HFF-Myc (cell line): ENCODE measurements at regions not wholly inside any gene's neighbourhood (a gene's known extent, or its start where the extent isn't known, plus 50 kb on each side); places are given as distances from the start of the nearest gene placed in this dataset.

ENCODE experiments used
- DNase-seq: peaks from one replicate; pipeline ENCODE4 v3.0.0-alpha.2; 2011; ENCODE audit warnings: low read depth; ENCODE audit errors: extremely low read depth
- H3K4me3 ChIP-seq: replicated peaks from 2 replicates; pipeline ENCODE4 v1.5.1; 2011; ENCODE audit warnings: low read depth, mild to moderate bottlenecking, control low read depth, low read length
- TF ChIP-seq, protein P1 (sequence below): IDR thresholded peaks from 2 replicates; pipeline ENCODE4 v1.5.1; 2012; ENCODE audit warnings: mild to moderate bottlenecking, low read depth, low read length, control low read depth; ENCODE audit errors: missing control alignments

DNA sequence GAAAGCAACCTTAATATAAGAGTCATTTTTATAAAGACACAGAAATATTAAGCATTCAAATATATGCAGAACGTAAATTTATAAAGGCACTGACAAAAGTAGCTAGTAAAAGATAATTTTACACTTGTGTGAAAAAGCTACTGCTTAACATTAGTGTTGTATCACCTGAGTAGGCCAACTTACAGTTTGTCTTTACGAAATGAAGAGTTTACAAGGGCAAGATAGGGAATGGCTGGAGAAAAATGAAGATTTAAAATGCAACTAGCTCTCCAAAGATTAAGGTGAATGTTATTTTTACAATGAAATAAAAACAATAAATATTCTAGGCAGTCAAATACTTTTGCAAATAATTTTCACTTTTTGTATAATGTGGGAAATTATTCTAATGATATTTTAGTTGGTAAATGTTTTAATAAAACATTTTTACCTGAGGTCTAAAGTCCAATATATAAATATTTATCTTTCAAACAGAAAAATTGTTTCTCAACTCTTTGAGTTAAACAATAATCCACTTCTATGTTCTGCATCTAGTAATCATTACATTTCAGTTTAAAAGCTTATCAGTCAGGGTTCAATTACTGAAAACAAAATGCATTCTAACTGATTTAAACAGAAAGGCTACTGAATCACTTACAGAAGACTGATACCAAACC is 382.6 kb downstream of the IPMK start:
- DNase-seq: no peak
- no peak overlapping the region for H3K4me3 ChIP-seq
- TF ChIP-seq, protein P1, sequence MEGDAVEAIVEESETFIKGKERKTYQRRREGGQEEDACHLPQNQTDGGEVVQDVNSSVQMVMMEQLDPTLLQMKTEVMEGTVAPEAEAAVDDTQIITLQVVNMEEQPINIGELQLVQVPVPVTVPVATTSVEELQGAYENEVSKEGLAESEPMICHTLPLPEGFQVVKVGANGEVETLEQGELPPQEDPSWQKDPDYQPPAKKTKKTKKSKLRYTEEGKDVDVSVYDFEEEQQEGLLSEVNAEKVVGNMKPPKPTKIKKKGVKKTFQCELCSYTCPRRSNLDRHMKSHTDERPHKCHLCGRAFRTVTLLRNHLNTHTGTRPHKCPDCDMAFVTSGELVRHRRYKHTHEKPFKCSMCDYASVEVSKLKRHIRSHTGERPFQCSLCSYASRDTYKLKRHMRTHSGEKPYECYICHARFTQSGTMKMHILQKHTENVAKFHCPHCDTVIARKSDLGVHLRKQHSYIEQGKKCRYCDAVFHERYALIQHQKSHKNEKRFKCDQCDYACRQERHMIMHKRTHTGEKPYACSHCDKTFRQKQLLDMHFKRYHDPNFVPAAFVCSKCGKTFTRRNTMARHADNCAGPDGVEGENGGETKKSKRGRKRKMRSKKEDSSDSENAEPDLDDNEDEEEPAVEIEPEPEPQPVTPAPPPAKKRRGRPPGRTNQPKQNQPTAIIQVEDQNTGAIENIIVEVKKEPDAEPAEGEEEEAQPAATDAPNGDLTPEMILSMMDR: no peak

DNA sequence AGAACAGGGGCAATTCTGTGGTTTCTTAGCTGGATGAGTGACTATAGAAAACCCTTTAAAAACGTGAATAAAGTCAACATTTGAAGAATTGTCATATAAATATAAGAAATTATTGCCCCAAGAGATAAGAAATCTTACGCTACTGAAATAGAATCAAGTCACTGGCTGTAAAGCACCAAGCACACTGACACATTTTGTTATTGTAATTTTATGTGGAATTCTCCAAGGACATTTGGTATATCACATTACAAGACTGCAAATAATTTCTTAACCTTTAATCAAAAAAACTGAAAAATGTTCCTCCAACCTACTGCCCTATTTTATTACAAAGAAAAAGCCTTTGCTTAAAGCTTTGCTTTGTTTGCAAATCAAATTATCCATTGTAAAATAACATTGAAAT is 383.3 kb downstream of the IPMK start:
- DNase-seq: no peak
- TF ChIP-seq, protein P1: no peak
- H3K4me3 ChIP-seq: no peak overlapping the region

DNA sequence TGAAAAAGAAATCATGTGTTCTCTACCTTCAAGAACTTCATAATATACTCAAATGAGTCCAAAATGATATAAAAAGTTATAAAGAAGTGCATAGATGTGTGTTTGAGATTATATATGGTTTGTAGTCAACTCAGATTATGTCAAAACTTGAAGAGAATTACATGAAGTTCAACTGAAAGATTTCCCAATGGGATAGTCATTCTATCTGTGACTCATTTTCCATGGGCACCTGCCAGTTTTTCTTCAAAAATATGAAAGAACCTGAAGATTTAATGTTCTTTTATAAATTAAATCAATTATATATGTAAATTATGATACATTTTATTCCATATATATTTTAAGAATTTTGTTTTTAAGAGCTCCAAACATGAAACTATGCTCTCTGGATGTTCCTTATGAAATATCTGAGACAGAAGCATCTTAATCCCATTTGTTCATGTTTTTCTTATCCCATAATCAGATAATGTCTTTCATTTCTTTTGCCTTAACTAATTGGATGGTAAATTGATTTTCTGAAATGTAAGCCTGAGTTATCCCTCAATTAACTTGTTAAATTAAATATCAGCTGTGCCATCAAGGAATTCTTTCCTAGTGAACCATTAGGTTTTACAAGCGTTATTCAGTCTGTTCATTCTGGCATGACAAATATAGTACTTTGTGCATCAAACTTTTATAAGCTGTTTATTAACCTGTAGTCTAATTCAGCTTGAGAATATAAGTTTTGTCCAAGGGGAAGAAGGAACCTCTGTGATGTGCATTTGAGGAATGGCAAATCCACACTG is 387.1 kb downstream of the IPMK start:
- TF ChIP-seq, protein P1: no peak

DNA sequence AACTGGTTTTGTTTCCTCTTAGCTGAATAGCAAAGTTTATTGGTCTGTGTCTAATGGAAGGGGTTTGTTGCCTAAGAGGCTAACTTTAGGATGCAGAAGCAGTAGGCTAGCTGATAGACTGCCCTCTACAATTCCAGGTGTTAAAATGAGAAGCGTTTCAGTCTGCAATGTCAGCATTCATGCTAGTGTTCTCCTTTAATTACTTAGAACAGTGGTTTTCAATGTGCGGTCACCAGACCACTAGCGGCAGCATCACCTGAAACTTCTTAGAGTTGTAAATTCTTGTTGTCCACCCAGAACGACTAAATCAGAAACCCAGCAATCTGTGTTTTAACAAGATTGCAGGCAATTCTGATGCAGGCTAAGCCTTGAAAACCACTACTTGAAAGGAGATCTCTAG is 392.9 kb downstream of the IPMK start:
- TF ChIP-seq, protein P1: no peak
- H3K4me3 ChIP-seq: no peak overlapping the region
- DNase-seq: no peak

More for the DNA sequence above, 387.1 kb downstream of the IPMK start:
- no peak overlapping the region for H3K4me3 ChIP-seq
- no peak for DNase-seq

DNA sequence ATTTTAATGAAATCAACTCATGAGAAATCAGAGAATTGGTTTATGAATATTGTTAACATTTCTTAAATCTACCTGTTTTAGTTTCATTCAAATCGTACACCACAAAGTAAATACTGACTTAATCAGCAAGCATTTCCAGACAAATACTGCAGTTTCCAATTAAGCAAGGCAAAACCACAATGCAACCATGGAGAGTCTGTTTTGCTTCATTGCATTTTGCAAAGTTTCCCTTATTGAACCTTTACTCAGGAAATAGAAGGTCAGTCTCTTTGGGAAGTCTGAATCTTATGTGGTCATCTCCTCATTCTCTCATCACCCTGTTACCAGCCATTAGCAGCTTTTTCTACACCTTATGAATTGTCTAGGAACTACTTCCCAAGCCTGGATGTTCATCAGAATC is 400.5 kb downstream of the IPMK start:
- H3K4me3 ChIP-seq: no peak overlapping the region
- DNase-seq: no peak
- TF ChIP-seq, protein P1: no peak

DNA sequence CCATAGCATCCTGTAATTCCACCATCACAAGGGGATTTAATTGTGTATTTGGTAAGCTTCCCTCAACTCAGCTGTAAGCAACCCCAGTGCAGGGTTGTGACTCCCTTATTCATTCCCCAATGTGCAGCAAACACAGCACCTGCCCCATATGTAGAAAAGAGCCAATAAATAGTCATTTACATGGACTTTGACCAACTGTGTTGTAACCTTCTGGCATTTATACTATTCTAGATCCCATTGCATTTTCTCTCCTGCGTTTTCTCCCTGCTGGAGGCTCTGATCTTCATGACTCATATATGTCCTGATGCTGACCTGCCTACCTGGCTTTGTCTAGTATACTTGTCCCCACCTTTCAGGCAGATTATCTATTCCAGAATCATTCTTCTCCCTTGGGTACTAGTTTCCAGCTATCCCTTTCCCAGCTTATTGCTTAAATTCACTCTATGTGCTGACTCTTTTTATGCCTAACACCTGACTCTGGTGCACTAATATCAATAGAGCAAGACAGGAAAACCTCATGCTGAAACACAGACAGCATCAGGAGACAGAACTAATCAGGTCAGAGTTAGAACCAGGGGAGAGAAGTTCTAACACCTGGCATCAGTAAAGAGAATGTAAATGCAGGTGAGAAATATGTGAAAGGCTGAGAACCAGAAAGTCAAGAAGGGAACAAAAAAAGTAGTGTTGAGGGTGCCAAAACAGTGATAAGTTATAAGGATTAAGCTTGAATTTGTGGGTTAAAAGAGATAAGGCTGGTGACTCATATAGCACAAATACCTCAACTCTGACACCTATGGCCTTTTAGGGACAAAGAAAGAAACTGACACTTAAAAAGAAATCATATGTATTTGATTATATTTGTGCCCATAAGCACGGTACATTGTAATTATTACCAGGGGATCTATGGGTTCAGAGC is 402.7 kb downstream of the IPMK start:
- TF ChIP-seq, protein P1: no peak
- no peak overlapping the region for H3K4me3 ChIP-seq
- DNase-seq: no peak
